ENCODE measurements at regions not wholly inside any gene's neighbourhood (a gene's known extent, or its start where the extent isn't known, plus 50 kb on each side); places are given as distances from the start of the nearest gene placed in this dataset.

DNA sequence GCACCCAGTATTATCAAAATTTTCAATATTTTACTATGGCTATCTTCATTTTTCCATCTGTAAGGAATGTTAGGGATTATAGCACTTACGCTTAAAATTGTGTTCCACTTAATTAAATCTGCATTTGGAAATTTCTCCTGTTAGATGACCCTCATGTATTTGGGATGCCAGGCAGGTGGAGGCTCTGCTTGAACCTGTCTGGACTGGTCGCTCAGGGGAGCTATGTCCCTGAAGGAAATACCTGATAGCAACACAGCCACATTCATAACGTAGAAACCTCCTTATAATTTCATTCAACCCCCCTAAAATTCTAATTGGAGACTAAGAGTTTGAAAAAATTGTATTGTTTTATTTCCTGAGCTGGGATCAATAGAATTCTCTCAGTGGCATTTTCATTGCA lies 636.0 kb upstream of the MMS22L start:
- H3K36me3 ChIP-seq (ENCODE audit: control insufficient read depth in 1 of 2, insufficient read depth in 2 of 2, low read length in 1 of 2) = no peaks in the 10 kb centered on the region
- 77% methylated on average over 3 of the region's 3 CpGs for WGBS, 2 donors
- no peaks in the 10 kb centered on the region for H3K4me1 ChIP-seq (ENCODE audit: control insufficient read depth in 1 of 2, insufficient read depth in 2 of 2, low read length in 2 of 2)
- DNase-seq (no peak), ATAC-seq (ENCODE audit: low FRiP score) (no peak)
- H3K27ac ChIP-seq (ENCODE audit: low read depth in 1 of 2, low read length in 2 of 2) = no peak overlapping the region
- H3K27me3 ChIP-seq (ENCODE audit: control insufficient read depth in 1 of 2, insufficient read depth in 2 of 2, low read length in 1 of 2) = no peaks in the 10 kb centered on the region
- intact Hi-C loops (cut with DNase I) = no loop called here
- H3K9me3 ChIP-seq (ENCODE audit: control insufficient read depth, low read length) = peaks cover 1% of the 10 kb centered on the region
- H3K4me3 ChIP-seq (ENCODE audit: low read length in 2 of 2) = no peak overlapping the region

DNA sequence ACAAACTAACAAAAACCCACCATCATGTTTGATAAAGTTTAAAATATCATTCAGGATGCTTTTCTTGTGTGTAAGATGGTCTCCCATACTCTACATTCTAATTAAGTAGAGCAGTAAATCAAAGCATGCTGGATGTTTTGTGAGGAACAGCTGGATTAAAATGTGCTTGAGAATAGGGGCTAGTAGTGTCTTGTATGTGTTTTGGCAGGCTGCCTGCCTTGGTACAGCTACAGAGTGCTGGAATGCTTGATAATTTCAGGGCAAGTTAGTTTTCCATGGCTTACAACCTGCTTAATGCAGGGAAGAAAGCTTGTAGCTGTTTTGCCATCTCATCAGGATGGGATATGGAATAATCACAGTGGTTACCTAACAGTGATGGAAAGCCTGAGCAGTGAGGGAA lies 636.6 kb upstream of the MMS22L start:
- Histone ChIP-seq H3K4me1 (ENCODE audit: control insufficient read depth in 1 of 2, insufficient read depth in 2 of 2, low read length in 2 of 2) (no peaks in the 10 kb centered on the region), H3K27ac (ENCODE audit: low read depth in 1 of 2, low read length in 2 of 2) (no peak overlapping the region), H3K27me3 (ENCODE audit: control insufficient read depth in 1 of 2, insufficient read depth in 2 of 2, low read length in 1 of 2) (no peaks in the 10 kb centered on the region), H3K4me3 (ENCODE audit: low read length in 2 of 2) (no peak overlapping the region), H3K9me3 (ENCODE audit: control insufficient read depth, low read length) (peaks cover 1% of the 10 kb centered on the region), H3K36me3 (ENCODE audit: control insufficient read depth in 1 of 2, insufficient read depth in 2 of 2, low read length in 1 of 2) (no peaks in the 10 kb centered on the region)
- DNase-seq (no peak), ATAC-seq (ENCODE audit: low FRiP score) (no peak)
- intact Hi-C loops (cut with DNase I) = no loop called here

DNA sequence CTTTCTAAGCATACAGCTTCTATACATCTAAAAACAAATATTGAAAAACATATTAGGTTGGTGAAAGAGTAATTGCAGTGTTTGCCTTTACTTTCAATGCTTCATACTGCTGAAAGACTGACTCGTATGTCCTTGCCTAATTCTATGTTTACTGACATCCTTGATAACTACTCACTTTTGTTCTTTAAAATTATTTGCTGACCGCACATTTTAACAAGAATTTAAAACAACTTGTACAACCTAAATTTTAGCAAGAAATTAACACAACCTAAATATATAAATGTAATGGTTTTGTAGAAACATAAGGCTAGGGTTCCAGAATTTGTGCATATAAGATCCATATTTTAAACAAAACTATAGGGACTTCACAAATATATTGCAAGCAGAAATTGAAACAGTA lies 640.2 kb upstream of the MMS22L start:
- Histone ChIP-seq H3K4me3 (ENCODE audit: low read length in 2 of 2) (no peak overlapping the region), H3K27me3 (ENCODE audit: control insufficient read depth in 1 of 2, insufficient read depth in 2 of 2, low read length in 1 of 2) (no peaks in the 10 kb centered on the region), H3K36me3 (ENCODE audit: control insufficient read depth in 1 of 2, insufficient read depth in 2 of 2, low read length in 1 of 2) (no peaks in the 10 kb centered on the region), H3K4me1 (ENCODE audit: control insufficient read depth in 1 of 2, insufficient read depth in 2 of 2, low read length in 2 of 2) (no peaks in the 10 kb centered on the region), H3K9me3 (ENCODE audit: control insufficient read depth, low read length) (peaks cover 1% of the 10 kb centered on the region), H3K27ac (ENCODE audit: low read depth in 1 of 2, low read length in 2 of 2) (no peak overlapping the region)
- intact Hi-C loops (cut with DNase I) = no loop called here
- DNase-seq (no peak), ATAC-seq (ENCODE audit: low FRiP score) (no peak)
- 33 to 53% methylated on average over 2 of the region's 2 CpGs for WGBS, 2 donors

DNA sequence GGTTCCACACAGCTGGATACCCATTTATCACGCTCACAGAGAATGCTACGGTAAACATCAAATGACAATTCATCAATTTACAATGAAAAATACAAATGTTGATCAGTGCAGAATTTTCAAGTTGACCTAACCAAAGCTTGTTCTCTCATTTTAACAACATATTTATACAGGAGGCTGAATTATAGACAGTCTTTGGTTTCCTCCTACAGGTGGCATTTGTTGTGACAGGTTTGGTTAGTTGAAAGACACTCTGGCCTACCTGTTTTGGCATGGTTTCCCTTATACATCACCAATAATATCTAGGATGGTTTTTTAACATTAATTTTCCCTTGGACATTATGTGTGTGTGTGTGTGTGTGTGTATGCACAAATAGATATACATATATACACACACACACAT lies 642.5 kb upstream of the MMS22L start:
- Histone ChIP-seq H3K4me1 (ENCODE audit: control insufficient read depth in 1 of 2, insufficient read depth in 2 of 2, low read length in 2 of 2) (no peaks in the 10 kb centered on the region), H3K36me3 (ENCODE audit: control insufficient read depth in 1 of 2, insufficient read depth in 2 of 2, low read length in 1 of 2) (no peaks in the 10 kb centered on the region), H3K27ac (ENCODE audit: low read depth in 1 of 2, low read length in 2 of 2) (no peak overlapping the region), H3K9me3 (ENCODE audit: control insufficient read depth, low read length) (no peaks in the 10 kb centered on the region), H3K4me3 (ENCODE audit: low read length in 2 of 2) (no peak overlapping the region), H3K27me3 (ENCODE audit: control insufficient read depth in 1 of 2, insufficient read depth in 2 of 2, low read length in 1 of 2) (no peaks in the 10 kb centered on the region)
- WGBS, 2 donors = 45 to 51% methylated on average over 2 of the region's 2 CpGs
- intact Hi-C loops (cut with DNase I) = no loop called here
- no peak for ATAC-seq (ENCODE audit: low FRiP score)
- no peak for DNase-seq

DNA sequence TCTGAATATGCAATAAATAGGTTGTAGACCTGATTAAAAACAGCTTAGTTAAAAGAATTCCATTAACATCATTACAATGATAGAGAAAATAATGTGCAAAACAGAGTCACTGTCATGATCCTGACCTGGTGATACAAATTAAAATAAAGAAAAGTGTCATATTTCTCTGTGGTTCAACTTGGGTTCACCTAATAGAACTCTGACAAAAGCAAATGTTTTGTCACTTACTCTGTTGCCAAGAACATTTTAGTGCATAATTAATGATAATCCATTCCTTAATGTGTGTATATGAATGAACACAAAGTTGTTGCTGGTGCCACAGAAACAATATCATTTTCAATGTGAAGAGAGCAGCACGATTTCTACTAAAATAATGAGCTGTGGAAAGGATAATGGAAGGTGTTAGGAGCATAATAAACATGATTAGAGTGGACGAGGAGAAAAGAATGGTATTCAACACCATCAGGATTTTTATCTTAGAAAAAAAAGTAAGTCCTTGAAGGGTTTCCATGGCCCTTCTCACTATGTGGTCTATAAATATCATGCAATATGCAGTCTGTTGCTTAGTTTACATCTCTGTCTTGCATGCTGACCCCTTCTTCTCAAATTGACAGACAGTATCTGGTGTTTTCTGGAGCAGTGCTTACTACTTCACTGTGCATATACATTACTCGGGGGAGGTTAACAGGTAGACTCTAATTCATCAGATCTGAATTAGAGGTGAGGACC lies 656.6 kb upstream of the MMS22L start:
- intact Hi-C loops (cut with DNase I) = no loop called here

DNA sequence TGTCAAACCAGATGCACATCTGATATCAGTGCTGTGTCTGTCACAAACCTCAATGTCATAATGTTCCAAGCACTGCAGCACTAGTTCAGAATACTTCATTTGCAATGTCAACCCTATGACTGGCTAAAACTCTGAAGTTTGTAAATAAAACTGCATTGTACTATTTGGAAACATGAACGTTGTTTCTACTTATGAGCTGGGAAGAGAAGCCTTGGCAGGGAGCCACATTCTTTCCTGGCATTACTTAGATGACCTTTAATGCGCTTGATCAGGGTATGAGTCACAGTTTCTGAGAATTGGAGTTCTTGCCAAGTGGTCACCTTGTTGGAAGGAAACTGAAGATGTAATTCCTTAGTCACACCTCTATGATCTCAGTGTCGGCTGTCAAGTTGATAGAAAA lies 664.8 kb upstream of the MMS22L start:
- no peak overlapping the region for H3K27ac ChIP-seq (ENCODE audit: low read depth in 1 of 2, low read length in 2 of 2)
- no peak overlapping the region for H3K4me3 ChIP-seq (ENCODE audit: low read length in 2 of 2)
- DNase-seq (no peak), ATAC-seq (ENCODE audit: low FRiP score) (no peak)
- no peaks in the 10 kb centered on the region for H3K27me3 ChIP-seq (ENCODE audit: control insufficient read depth in 1 of 2, insufficient read depth in 2 of 2, low read length in 1 of 2)
- H3K4me1 ChIP-seq (ENCODE audit: control insufficient read depth in 1 of 2, insufficient read depth in 2 of 2, low read length in 2 of 2) = no peaks in the 10 kb centered on the region
- no peaks in the 10 kb centered on the region for H3K36me3 ChIP-seq (ENCODE audit: control insufficient read depth in 1 of 2, insufficient read depth in 2 of 2, low read length in 1 of 2)
- 41 to 44% methylated on average over 3 of the region's 3 CpGs for WGBS, 2 donors
- intact Hi-C loops (cut with DNase I) = no loop called here
- H3K9me3 ChIP-seq (ENCODE audit: control insufficient read depth, low read length) = peaks cover 2% of the 10 kb centered on the region

More for the DNA sequence above, 656.6 kb upstream of the MMS22L start:
- ATAC-seq (ENCODE audit: low FRiP score) = no peak
- no peak for DNase-seq
- 50 to 63% methylated on average over 3 of the region's 3 CpGs for WGBS, 2 donors
- Histone ChIP-seq H3K4me3 (ENCODE audit: low read length in 2 of 2) (no peak overlapping the region), H3K27ac (ENCODE audit: low read depth in 1 of 2, low read length in 2 of 2) (no peak overlapping the region), H3K27me3 (ENCODE audit: control insufficient read depth in 1 of 2, insufficient read depth in 2 of 2, low read length in 1 of 2) (no peaks in the 10 kb centered on the region), H3K4me1 (ENCODE audit: control insufficient read depth in 1 of 2, insufficient read depth in 2 of 2, low read length in 2 of 2) (no peaks in the 10 kb centered on the region), H3K36me3 (ENCODE audit: control insufficient read depth in 1 of 2, insufficient read depth in 2 of 2, low read length in 1 of 2) (no peaks in the 10 kb centered on the region), H3K9me3 (ENCODE audit: control insufficient read depth, low read length) (peaks cover 2% of the 10 kb centered on the region)

DNA sequence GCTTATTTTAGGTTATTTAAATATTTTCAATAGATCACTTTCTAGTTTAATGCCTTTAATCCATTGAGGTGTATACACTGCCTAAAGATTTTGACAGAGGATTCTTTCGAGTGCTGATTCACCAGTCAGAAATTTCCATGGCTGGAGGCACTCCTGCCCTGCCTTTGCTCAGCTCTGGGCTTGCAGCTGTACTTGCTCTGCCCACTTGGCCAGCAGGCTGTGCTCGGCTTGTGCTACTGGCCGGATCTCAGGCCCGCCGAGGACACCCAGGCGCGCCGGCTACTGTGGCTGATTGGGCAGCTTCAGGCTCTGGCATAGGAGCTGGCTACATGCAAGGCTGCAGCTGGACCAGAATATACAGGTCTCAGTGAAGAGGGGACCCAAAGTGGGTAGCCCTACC lies 675.1 kb upstream of the MMS22L start:
- DNase-seq (no peak), ATAC-seq (ENCODE audit: low FRiP score) (no peak)
- Histone ChIP-seq H3K9me3 (ENCODE audit: control insufficient read depth, low read length) (no peaks in the 10 kb centered on the region), H3K4me3 (ENCODE audit: low read length in 2 of 2) (no peak overlapping the region), H3K4me1 (ENCODE audit: control insufficient read depth in 1 of 2, insufficient read depth in 2 of 2, low read length in 2 of 2) (no peaks in the 10 kb centered on the region), H3K27ac (ENCODE audit: low read depth in 1 of 2, low read length in 2 of 2) (no peak overlapping the region), H3K36me3 (ENCODE audit: control insufficient read depth in 1 of 2, insufficient read depth in 2 of 2, low read length in 1 of 2) (no peaks in the 10 kb centered on the region), H3K27me3 (ENCODE audit: control insufficient read depth in 1 of 2, insufficient read depth in 2 of 2, low read length in 1 of 2) (no peaks in the 10 kb centered on the region)
- intact Hi-C loops (cut with DNase I) = no loop called here
- WGBS, 2 donors = 79 to 85% methylated on average over 8 of the region's 8 CpGs

DNA sequence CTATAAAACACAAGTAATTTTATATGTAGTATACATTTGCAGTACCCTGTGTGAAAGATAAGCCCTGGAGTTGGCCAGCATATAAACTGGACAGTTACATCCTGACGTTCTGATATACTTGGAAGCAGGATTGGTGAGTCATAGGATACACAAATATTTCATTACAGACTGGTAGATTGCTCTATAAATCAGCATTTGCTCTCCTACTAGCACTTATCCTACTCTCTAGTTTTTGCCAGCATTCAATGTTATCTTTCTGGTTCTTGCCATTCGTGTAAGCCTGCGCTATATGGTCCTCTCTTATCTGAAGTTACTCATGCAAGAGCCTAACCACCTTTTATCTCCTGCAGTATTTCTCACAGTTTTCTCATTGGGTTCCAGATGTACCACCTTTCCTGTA lies 680.2 kb upstream of the MMS22L start:
- no peaks in the 10 kb centered on the region for H3K4me1 ChIP-seq (ENCODE audit: control insufficient read depth in 1 of 2, insufficient read depth in 2 of 2, low read length in 2 of 2)
- intact Hi-C loops (cut with DNase I) = no loop called here
- no peaks in the 10 kb centered on the region for H3K36me3 ChIP-seq (ENCODE audit: control insufficient read depth in 1 of 2, insufficient read depth in 2 of 2, low read length in 1 of 2)
- H3K27ac ChIP-seq (ENCODE audit: low read depth in 1 of 2, low read length in 2 of 2) = no peak overlapping the region
- DNase-seq = no peak
- no peaks in the 10 kb centered on the region for H3K9me3 ChIP-seq (ENCODE audit: control insufficient read depth, low read length)
- H3K27me3 ChIP-seq (ENCODE audit: control insufficient read depth in 1 of 2, insufficient read depth in 2 of 2, low read length in 1 of 2) = no peaks in the 10 kb centered on the region
- no peak overlapping the region for H3K4me3 ChIP-seq (ENCODE audit: low read length in 2 of 2)
- ATAC-seq (ENCODE audit: low FRiP score) = no peak
- WGBS, 2 donors = 30 to 48% methylated on average over 3 of the region's 3 CpGs

DNA sequence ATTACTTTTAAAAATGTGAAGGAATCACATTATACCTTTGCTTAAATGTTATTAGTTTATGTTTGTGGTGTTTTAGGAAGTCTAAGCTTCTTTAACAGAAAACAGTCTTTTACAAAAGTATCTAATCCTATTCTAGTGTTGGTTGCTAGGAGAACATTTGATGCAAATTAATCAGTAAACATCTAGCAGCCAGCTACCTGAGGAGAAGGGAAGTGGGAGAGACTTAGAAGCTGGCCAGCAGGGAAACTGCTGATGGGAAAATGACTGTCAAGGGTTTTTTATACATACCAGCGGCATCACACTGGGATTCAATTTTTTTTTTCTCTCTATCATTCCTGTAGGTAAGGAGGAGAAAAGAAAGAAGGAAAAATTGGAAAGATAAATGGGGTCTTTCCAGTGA lies 686.0 kb upstream of the MMS22L start:
- no peaks in the 10 kb centered on the region for H3K9me3 ChIP-seq (ENCODE audit: control insufficient read depth, low read length)
- no peaks in the 10 kb centered on the region for H3K36me3 ChIP-seq (ENCODE audit: control insufficient read depth in 1 of 2, insufficient read depth in 2 of 2, low read length in 1 of 2)
- intact Hi-C loops (cut with DNase I) = no loop called here
- H3K4me3 ChIP-seq (ENCODE audit: low read length in 2 of 2) = no peak overlapping the region
- ATAC-seq (ENCODE audit: low FRiP score) = no peak
- no peak overlapping the region for H3K27ac ChIP-seq (ENCODE audit: low read depth in 1 of 2, low read length in 2 of 2)
- H3K4me1 ChIP-seq (ENCODE audit: control insufficient read depth in 1 of 2, insufficient read depth in 2 of 2, low read length in 2 of 2) = no peaks in the 10 kb centered on the region
- 76% methylated on average over 1 of the region's 1 CpG for WGBS, 2 donors
- DNase-seq = no peak
- no peaks in the 10 kb centered on the region for H3K27me3 ChIP-seq (ENCODE audit: control insufficient read depth in 1 of 2, insufficient read depth in 2 of 2, low read length in 1 of 2)

All from aorta (tissue), 5 donors.